Stromal cell of bone marrow (primary cell): ENCODE measurements at regions not wholly inside any gene's neighbourhood (a gene's known extent, or its start where the extent isn't known, plus 50 kb on each side); places are given as distances from the start of the nearest gene placed in this dataset.
"Not testable (repeated sequence)": the region's sequence is repeated elsewhere in the genome, so short reads cannot be mapped to it uniquely, and the experiment has no call there.

Experiments used
- DNase-seq: peaks from one replicate; pipeline ENCODE4 v3.0.0-alpha.2; 2012; ENCODE audit warnings: low read depth

- DNase-seq = no peak
Observed at GRCh38 chr18:6525604-6526003, 110.9 kb upstream of the L3MBTL4 start.

GRCh38 chr18:6537475-6537874 lies 122.8 kb upstream of the L3MBTL4 start:
- DNase-seq = no peak

- not testable (repeated sequence) for DNase-seq
Observed at GRCh38 chr18:6541131-6541679, 126.5 kb upstream of the L3MBTL4 start.

GRCh38 chr18:6542296-6542695 lies 127.6 kb upstream of the L3MBTL4 start:
- DNase-seq = no peak

- peak; percentile 18 for DNase-seq
Observed at GRCh38 chr18:6543330-6543908, 128.7 kb upstream of the L3MBTL4 start.

- peak; percentile 84 for DNase-seq
Observed at GRCh38 chr18:6546229-6546628, 131.5 kb upstream of the L3MBTL4 start.

GRCh38 chr18:6547476-6547875 lies 132.8 kb upstream of the L3MBTL4 start:
- DNase-seq = no peak

- no peak for DNase-seq
Observed at GRCh38 chr18:6553234-6553900, 138.7 kb upstream of the L3MBTL4 start.

GRCh38 chr18:6557057-6557769 lies 142.5 kb upstream of the L3MBTL4 start:
- no peak for DNase-seq

GRCh38 chr18:6557770-6558248 lies 143.1 kb upstream of the L3MBTL4 start:
- no peak for DNase-seq

- no peak for DNase-seq
Observed at GRCh38 chr18:6558446-6559156, 143.9 kb upstream of the L3MBTL4 start.

GRCh38 chr18:6559296-6559695 lies 144.6 kb upstream of the L3MBTL4 start:
- DNase-seq = no peak

GRCh38 chr18:6561016-6561415 lies 146.3 kb upstream of the L3MBTL4 start:
- no peak for DNase-seq

- no peak for DNase-seq
Observed at GRCh38 chr18:6561420-6561861, 146.7 kb upstream of the L3MBTL4 start.

GRCh38 chr18:6561862-6562291 lies 147.2 kb upstream of the L3MBTL4 start:
- no peak for DNase-seq

- DNase-seq = no peak
Observed at GRCh38 chr18:6563896-6564295, 149.2 kb upstream of the L3MBTL4 start.

GRCh38 chr18:6564950-6565814 lies 150.5 kb upstream of the L3MBTL4 start:
- no peak for DNase-seq

GRCh38 chr18:6565815-6566081 lies 151.0 kb upstream of the L3MBTL4 start:
- DNase-seq = no peak

- no peak for DNase-seq
Observed at GRCh38 chr18:6566338-6566911, 151.7 kb upstream of the L3MBTL4 start.

GRCh38 chr18:6569813-6570212 lies 155.1 kb upstream of the L3MBTL4 start:
- no peak for DNase-seq

- no peak for DNase-seq
Observed at GRCh38 chr18:6570581-6571238, 156.0 kb upstream of the L3MBTL4 start.
